Stimulated activated naive CD8-positive, alpha-beta T cell treated with anti-CD3 and anti-CD28 coated beads, Interleukin-15, Interleukin-2, amounts not matched to agents 100 ng/mL and 50 ng/mL, for 24 hours (primary cell): ENCODE measurements at regions not wholly inside any gene's neighbourhood (a gene's known extent, or its start where the extent isn't known, plus 50 kb on each side); places are given as distances from the start of the nearest gene placed in this dataset.
"Not testable (repeated sequence)": the region's sequence is repeated elsewhere in the genome, so short reads cannot be mapped to it uniquely, and the experiment has no call there.

Experiments used
- H3K27ac Mint-ChIP-seq: one replicate; pipeline ENCODE4 v1.8.0; 2021; ENCODE audit warnings: mild to moderate bottlenecking, mixed read lengths
- H3K27me3 Mint-ChIP-seq: one replicate; pipeline ENCODE4 v1.8.0; 2021; ENCODE audit warnings: mixed read lengths
- H3K36me3 Mint-ChIP-seq: one replicate; pipeline ENCODE4 v1.8.0; 2021; ENCODE audit warnings: low read depth, mixed read lengths
- H3K4me1 Mint-ChIP-seq: one replicate; pipeline ENCODE4 v1.8.0; 2021; ENCODE audit warnings: low read depth, mixed read lengths
- H3K4me3 Mint-ChIP-seq: one replicate; pipeline ENCODE4 v1.8.0; 2021; ENCODE audit warnings: mild to moderate bottlenecking, mixed read lengths
- H3K9me3 Mint-ChIP-seq: one replicate; pipeline ENCODE4 v1.8.0; 2021; ENCODE audit warnings: mixed read lengths

GRCh38 chr4:28093071-28093470 is 1232.4 kb downstream of the STIM2 start:
- Mint-ChIP-seq H3K4me3 (no peak overlapping the region), H3K36me3 (no peaks in the 10 kb centered on the region), H3K9me3 (no peaks in the 10 kb centered on the region), H3K27me3 (no peaks in the 10 kb centered on the region), H3K4me1 (no peaks in the 10 kb centered on the region), H3K27ac (no peak overlapping the region)

- Mint-ChIP-seq H3K4me3 (no peak overlapping the region), H3K27me3 (no peaks in the 10 kb centered on the region), H3K27ac (no peak overlapping the region), H3K4me1 (no peaks in the 10 kb centered on the region), H3K9me3 (no peaks in the 10 kb centered on the region), H3K36me3 (no peaks in the 10 kb centered on the region)
Observed at GRCh38 chr4:28101583-28101982, 1240.9 kb downstream of the STIM2 start.

GRCh38 chr4:28105271-28105859 is 1244.7 kb downstream of the STIM2 start:
- H3K9me3 Mint-ChIP-seq: no peaks in the 10 kb centered on the region
- no peak overlapping the region for H3K27ac Mint-ChIP-seq
- H3K4me1 Mint-ChIP-seq: no peaks in the 10 kb centered on the region
- H3K4me3 Mint-ChIP-seq: no peak overlapping the region
- H3K36me3 Mint-ChIP-seq: no peaks in the 10 kb centered on the region
- no peaks in the 10 kb centered on the region for H3K27me3 Mint-ChIP-seq

GRCh38 chr4:28106155-28106554 is 1245.5 kb downstream of the STIM2 start:
- Mint-ChIP-seq H3K4me1 (no peaks in the 10 kb centered on the region), H3K36me3 (no peaks in the 10 kb centered on the region)

GRCh38 chr4:28109801-28110200 is 1249.2 kb downstream of the STIM2 start:
- H3K27me3 Mint-ChIP-seq: no peaks in the 10 kb centered on the region
- H3K27ac Mint-ChIP-seq: no peak overlapping the region
- no peak overlapping the region for H3K4me3 Mint-ChIP-seq
- no peaks in the 10 kb centered on the region for H3K36me3 Mint-ChIP-seq
- no peaks in the 10 kb centered on the region for H3K4me1 Mint-ChIP-seq
- H3K9me3 Mint-ChIP-seq: no peaks in the 10 kb centered on the region

More at GRCh38 chr4:28106155-28106554, 1245.5 kb downstream of the STIM2 start:
- H3K27ac Mint-ChIP-seq: no peak overlapping the region
- no peaks in the 10 kb centered on the region for H3K27me3 Mint-ChIP-seq
- no peak overlapping the region for H3K4me3 Mint-ChIP-seq
- H3K9me3 Mint-ChIP-seq: no peaks in the 10 kb centered on the region

GRCh38 chr4:28112691-28113335 is 1252.2 kb downstream of the STIM2 start:
- H3K27me3 Mint-ChIP-seq, H3K27ac Mint-ChIP-seq, H3K4me3 Mint-ChIP-seq, H3K9me3 Mint-ChIP-seq, H3K4me1 Mint-ChIP-seq, H3K36me3 Mint-ChIP-seq: not testable (repeated sequence)

- not testable (repeated sequence) for H3K36me3 Mint-ChIP-seq, H3K27me3 Mint-ChIP-seq, H3K4me3 Mint-ChIP-seq, H3K9me3 Mint-ChIP-seq, H3K27ac Mint-ChIP-seq, H3K4me1 Mint-ChIP-seq
Observed at GRCh38 chr4:28113586-28113985, 1252.9 kb downstream of the STIM2 start.

GRCh38 chr4:28116526-28117083 is 1256.0 kb downstream of the STIM2 start:
- not testable (repeated sequence) for H3K4me1 Mint-ChIP-seq, H3K36me3 Mint-ChIP-seq, H3K27me3 Mint-ChIP-seq, H3K4me3 Mint-ChIP-seq, H3K27ac Mint-ChIP-seq
- peaks cover 11% of the 10 kb centered on the region for H3K9me3 Mint-ChIP-seq

- Mint-ChIP-seq H3K27ac (no peak overlapping the region), H3K36me3 (peaks cover 3% of the 10 kb centered on the region), H3K4me3 (no peak overlapping the region), H3K9me3 (peaks cover 11% of the 10 kb centered on the region), H3K27me3 (no peaks in the 10 kb centered on the region), H3K4me1 (no peaks in the 10 kb centered on the region)
Observed at GRCh38 chr4:28117084-28117682, 1256.5 kb downstream of the STIM2 start.

GRCh38 chr4:28146191-28146590 is 1285.5 kb downstream of the STIM2 start:
- H3K4me3 Mint-ChIP-seq: no peak overlapping the region
- no peaks in the 10 kb centered on the region for H3K36me3 Mint-ChIP-seq
- H3K4me1 Mint-ChIP-seq: no peaks in the 10 kb centered on the region
- H3K9me3 Mint-ChIP-seq: no peaks in the 10 kb centered on the region
- H3K27me3 Mint-ChIP-seq: no peaks in the 10 kb centered on the region
- no peak overlapping the region for H3K27ac Mint-ChIP-seq

- H3K27me3 Mint-ChIP-seq: no peaks in the 10 kb centered on the region
- H3K4me1 Mint-ChIP-seq: no peaks in the 10 kb centered on the region
- H3K4me3 Mint-ChIP-seq: no peak overlapping the region
- no peaks in the 10 kb centered on the region for H3K9me3 Mint-ChIP-seq
- no peak overlapping the region for H3K27ac Mint-ChIP-seq
- no peaks in the 10 kb centered on the region for H3K36me3 Mint-ChIP-seq
Observed at GRCh38 chr4:28148221-28148620, 1287.6 kb downstream of the STIM2 start.

GRCh38 chr4:28149762-28150161 is 1289.1 kb downstream of the STIM2 start:
- Mint-ChIP-seq H3K4me1 (no peaks in the 10 kb centered on the region), H3K9me3 (no peaks in the 10 kb centered on the region), H3K4me3 (no peak overlapping the region), H3K36me3 (no peaks in the 10 kb centered on the region), H3K27ac (no peak overlapping the region), H3K27me3 (no peaks in the 10 kb centered on the region)

GRCh38 chr4:28151314-28151713 is 1290.7 kb downstream of the STIM2 start:
- Mint-ChIP-seq H3K4me3 (no peak overlapping the region), H3K9me3 (peaks cover 4% of the 10 kb centered on the region), H3K27me3 (no peaks in the 10 kb centered on the region), H3K27ac (no peak overlapping the region), H3K4me1 (no peaks in the 10 kb centered on the region), H3K36me3 (no peaks in the 10 kb centered on the region)

- H3K9me3 Mint-ChIP-seq: peaks cover 17% of the 10 kb centered on the region
- no peaks in the 10 kb centered on the region for H3K27me3 Mint-ChIP-seq
- no peak overlapping the region for H3K4me3 Mint-ChIP-seq
- no peaks in the 10 kb centered on the region for H3K4me1 Mint-ChIP-seq
- no peak overlapping the region for H3K27ac Mint-ChIP-seq
- no peaks in the 10 kb centered on the region for H3K36me3 Mint-ChIP-seq
Observed at GRCh38 chr4:28167411-28167810, 1306.8 kb downstream of the STIM2 start.

- Mint-ChIP-seq H3K36me3 (no peaks in the 10 kb centered on the region), H3K4me1 (no peaks in the 10 kb centered on the region), H3K9me3 (peaks cover 8% of the 10 kb centered on the region), H3K27ac (no peak overlapping the region), H3K4me3 (no peak overlapping the region), H3K27me3 (no peaks in the 10 kb centered on the region)
Observed at GRCh38 chr4:28176942-28177341, 1316.3 kb downstream of the STIM2 start.
